ENCODE measurements at regions not wholly inside any gene's neighbourhood (a gene's known extent, or its start where the extent isn't known, plus 50 kb on each side); places are given as distances from the start of the nearest gene placed in this dataset.
"Not testable (repeated sequence)": the region's sequence is repeated elsewhere in the genome, so short reads cannot be mapped to it uniquely, and the experiment has no call there.

- DNase-seq (ENCODE audit: extremely low spot score) = no peak
- ChIA-PET CTCF (no interaction called here), POLR2A (no interaction called here)
- no peak for TF ChIP-seq CTBP1 (IDR thresholded peaks at IDR 0.05; ENCODE audit: borderline replicate concordance)
These were observed 1049.0 kb downstream of the OLFM4 start for GRCh38 chr13:54077569-54077968.

DNA sequence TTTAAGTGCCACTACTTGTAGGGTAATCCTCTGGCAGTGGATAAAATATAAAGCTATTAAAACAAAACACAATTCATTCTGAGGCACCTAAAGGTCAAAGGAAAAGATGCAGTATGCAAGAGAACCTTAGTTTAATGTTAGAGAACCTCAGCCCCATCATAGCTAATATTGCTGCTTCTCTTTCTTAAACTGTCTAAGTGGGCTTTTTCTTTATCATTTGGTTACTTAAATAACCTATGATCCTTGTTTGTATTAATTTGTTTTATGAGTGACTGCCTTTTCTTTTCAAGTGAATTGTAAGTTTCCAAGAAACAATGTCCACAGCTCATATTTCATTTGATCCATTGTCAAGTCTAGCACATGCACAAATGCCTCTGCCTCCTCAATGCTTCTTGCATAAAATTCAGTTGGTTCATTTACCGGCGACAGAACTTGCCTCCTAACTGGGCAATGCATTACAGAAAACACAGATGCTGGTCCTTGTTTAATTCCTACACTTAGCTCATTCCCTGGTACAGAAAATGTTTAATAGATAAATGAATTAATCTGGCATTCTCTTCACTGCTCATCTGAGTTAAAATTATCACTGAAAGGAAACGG, 1049.8 kb downstream of the OLFM4 start:
- CTCF ChIA-PET = interaction anchor here (0.6 kb wide), 1 partner anchor 828 kb away, joined by 4 read pairs; no protein-coding TSS in a partner anchor
- TF ChIP-seq PKNOX1 (IDR thresholded peaks at IDR 0.05) (peak; percentile 20; the same call in 1 of the 2 replicates), ARNT (IDR thresholded peaks at IDR 0.05) (no peak), BHLHE40 (IDR thresholded peaks at IDR 0.05; ENCODE audit: borderline replicate concordance) (no peak), ELF4 (IDR thresholded peaks at IDR 0.05) (no peak), L3MBTL2 (conservative IDR thresholded peaks at IDR 0.05) (no peak), SUZ12 (IDR thresholded peaks at IDR 0.05) (no peak), FOXK2 (IDR thresholded peaks at IDR 0.05) (no peak)
- no peak for DNase-seq (ENCODE audit: extremely low spot score)
- POLR2A ChIA-PET = no interaction called here

DNA sequence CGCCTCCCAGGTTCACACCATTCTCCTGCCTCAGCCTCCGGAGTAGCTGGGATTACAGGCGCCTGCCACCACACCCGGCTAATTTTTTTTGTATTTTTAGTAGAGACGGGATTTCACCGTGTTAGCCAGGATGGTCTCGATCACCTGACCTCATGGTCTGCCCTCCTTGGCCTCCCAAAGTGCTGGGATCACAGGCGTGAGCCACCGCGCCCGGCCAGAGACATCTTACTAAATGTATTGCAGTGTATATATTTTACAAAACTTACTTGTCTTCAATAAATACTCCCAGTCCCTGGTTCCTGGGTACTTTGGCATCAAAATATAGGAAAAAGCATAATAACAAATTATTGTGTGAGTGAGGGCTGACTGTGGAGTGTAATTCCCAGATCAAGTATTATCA, 1053.7 kb downstream of the OLFM4 start:
- CTCF ChIA-PET; POLR2A ChIA-PET; DNase-seq (ENCODE audit: extremely low spot score): not testable (repeated sequence)

- TF ChIP-seq HDGF (IDR thresholded peaks at IDR 0.05; ENCODE audit: borderline replicate concordance) = no peak
- TF ChIP-seq LEF1 (IDR thresholded peaks at IDR 0.05; ENCODE audit: borderline replicate concordance) = no peak
- no peak for TF ChIP-seq L3MBTL2 (conservative IDR thresholded peaks at IDR 0.05)
- TF ChIP-seq FOXM1 (IDR thresholded peaks at IDR 0.05; ENCODE audit: borderline replicate concordance) = no peak
- no peak for TF ChIP-seq ZNF384 (IDR thresholded peaks at IDR 0.05)
- TF ChIP-seq ELF4 (IDR thresholded peaks at IDR 0.05) = no peak
- TF ChIP-seq PKNOX1 (IDR thresholded peaks at IDR 0.05) = no peak
- no peak for TF ChIP-seq NFRKB (IDR thresholded peaks at IDR 0.05)
- no peak for TF ChIP-seq FOXA1 (IDR thresholded peaks at IDR 0.05)
- no peak for TF ChIP-seq SUZ12 (IDR thresholded peaks at IDR 0.05)
- no peak for TF ChIP-seq CTBP1 (IDR thresholded peaks at IDR 0.05; ENCODE audit: borderline replicate concordance)
- TF ChIP-seq SP1 (IDR thresholded peaks at IDR 0.05) = no peak
- no peak for TF ChIP-seq ARNT (IDR thresholded peaks at IDR 0.05)
- TF ChIP-seq TARDBP (IDR thresholded peaks at IDR 0.05) = no peak
- TF ChIP-seq BHLHE40 (IDR thresholded peaks at IDR 0.05; ENCODE audit: borderline replicate concordance) = no peak
- no peak for TF ChIP-seq FOXK2 (IDR thresholded peaks at IDR 0.05)
- ChIA-PET CTCF (no interaction called here), POLR2A (no interaction called here)
- no peak for DNase-seq (ENCODE audit: extremely low spot score)
These were observed 1063.3 kb downstream of the OLFM4 start for GRCh38 chr13:54091884-54092283.

GRCh38 chr13:54092686-54093085, 1064.1 kb downstream of the OLFM4 start:
- ChIA-PET POLR2A (no interaction called here), CTCF (no interaction called here)
- no peak for DNase-seq (ENCODE audit: extremely low spot score)
- TF ChIP-seq LEF1 (IDR thresholded peaks at IDR 0.05; ENCODE audit: borderline replicate concordance) (no peak), CTBP1 (IDR thresholded peaks at IDR 0.05; ENCODE audit: borderline replicate concordance) (no peak), L3MBTL2 (conservative IDR thresholded peaks at IDR 0.05) (no peak), HDGF (IDR thresholded peaks at IDR 0.05; ENCODE audit: borderline replicate concordance) (no peak), TARDBP (IDR thresholded peaks at IDR 0.05) (no peak), SUZ12 (IDR thresholded peaks at IDR 0.05) (no peak), BHLHE40 (IDR thresholded peaks at IDR 0.05; ENCODE audit: borderline replicate concordance) (no peak), ARNT (IDR thresholded peaks at IDR 0.05) (no peak), FOXK2 (IDR thresholded peaks at IDR 0.05) (no peak), ELF4 (IDR thresholded peaks at IDR 0.05) (no peak), FOXM1 (IDR thresholded peaks at IDR 0.05; ENCODE audit: borderline replicate concordance) (no peak), SP1 (IDR thresholded peaks at IDR 0.05) (no peak)

GRCh38 chr13:54110597-54110996, 1082.0 kb downstream of the OLFM4 start:
- ChIA-PET CTCF (no interaction called here), POLR2A (no interaction called here)
- TF ChIP-seq FOXA1 (IDR thresholded peaks at IDR 0.05) (no peak), HDGF (IDR thresholded peaks at IDR 0.05; ENCODE audit: borderline replicate concordance) (no peak)
- DNase-seq (ENCODE audit: extremely low spot score) = no peak

GRCh38 chr13:54124700-54125099, 1096.1 kb downstream of the OLFM4 start:
- ChIA-PET POLR2A (no interaction called here), CTCF (no interaction called here)
- no peak for DNase-seq (ENCODE audit: extremely low spot score)
- TF ChIP-seq ELF4 (IDR thresholded peaks at IDR 0.05) (no peak), LEF1 (IDR thresholded peaks at IDR 0.05; ENCODE audit: borderline replicate concordance) (no peak), FOXA1 (IDR thresholded peaks at IDR 0.05) (no peak)

GRCh38 chr13:54130931-54131330, 1102.3 kb downstream of the OLFM4 start:
- CTCF ChIA-PET; DNase-seq (ENCODE audit: extremely low spot score); POLR2A ChIA-PET: not testable (repeated sequence)

DNA sequence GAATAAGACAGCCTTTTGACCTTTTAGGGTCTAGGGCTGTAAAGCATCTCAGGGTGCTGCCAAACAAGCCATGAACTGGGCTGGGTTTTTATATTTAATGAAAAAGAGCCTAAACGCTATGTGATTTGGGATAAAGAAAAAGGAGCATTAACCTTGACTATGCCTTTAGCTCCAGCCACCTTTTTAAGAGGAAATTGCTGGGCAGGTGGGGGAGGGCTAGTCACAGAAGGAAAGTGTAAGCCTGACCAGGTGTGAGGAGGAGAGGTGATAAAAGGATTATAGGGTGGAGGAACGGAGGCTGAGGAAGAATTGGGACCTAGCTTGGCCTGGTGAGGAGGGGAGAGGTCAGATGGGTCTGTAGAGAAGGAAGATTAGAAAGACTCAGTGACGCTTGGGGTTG, 1102.8 kb downstream of the OLFM4 start:
- DNase-seq (ENCODE audit: extremely low spot score); POLR2A ChIA-PET; CTCF ChIA-PET: not testable (repeated sequence)

DNA sequence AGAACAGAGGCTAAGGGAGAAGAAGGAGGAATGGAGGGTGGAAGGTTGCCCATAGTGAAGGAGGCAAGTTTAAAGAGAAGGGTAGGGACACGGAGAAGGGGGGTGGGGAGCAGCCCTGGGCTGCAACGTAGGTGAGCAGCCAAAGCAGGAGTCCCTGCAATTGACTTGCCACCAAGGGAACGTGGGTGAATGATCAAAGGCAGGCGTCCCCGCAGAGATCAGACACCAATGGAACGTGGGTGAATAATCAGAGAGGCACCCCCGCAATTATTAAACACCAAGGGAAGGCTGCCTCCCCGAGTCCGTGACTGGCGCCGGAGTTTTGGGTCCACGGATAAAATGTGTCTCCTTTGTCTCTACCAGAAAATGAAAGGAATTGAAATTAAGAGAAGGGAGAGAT, 1103.5 kb downstream of the OLFM4 start:
- CTCF ChIA-PET; POLR2A ChIA-PET; DNase-seq (ENCODE audit: extremely low spot score): not testable (repeated sequence)

DNA sequence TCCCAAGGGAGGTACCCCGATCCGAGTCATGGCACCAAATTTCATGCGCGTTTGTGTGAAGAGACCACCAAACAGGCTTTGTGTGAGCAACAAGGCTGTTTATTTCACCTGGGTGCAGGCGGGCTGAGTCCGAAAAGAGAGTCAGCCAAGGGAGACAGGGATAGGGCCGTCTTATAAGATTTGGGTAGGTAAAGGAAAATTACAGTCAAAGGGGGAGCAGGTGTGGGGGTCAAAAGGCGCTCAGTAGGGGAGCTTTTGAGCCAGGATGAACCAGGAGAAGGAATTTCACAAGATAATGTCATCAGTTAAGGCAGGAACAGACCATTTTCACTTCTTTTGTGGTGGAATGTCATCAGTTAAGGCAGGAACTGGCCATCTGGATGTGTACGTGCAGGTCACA, 1104.1 kb downstream of the OLFM4 start:
- CTCF ChIA-PET; POLR2A ChIA-PET; DNase-seq (ENCODE audit: extremely low spot score): not testable (repeated sequence)
